GM23338 (cell line): ENCODE measurements at regions not wholly inside any gene's neighbourhood (a gene's known extent, or its start where the extent isn't known, plus 50 kb on each side); places are given as distances from the start of the nearest gene placed in this dataset.

ENCODE experiments used
- ATAC-seq: fragments of 200-7000 bp; cut with Tn5 transposase; 3 replicates; pipeline ENCODE4 v1.9.1; 2020
- DNase-seq: peaks from one replicate; pipeline ENCODE4 v3.0.0-alpha.2; 2015; ENCODE audit warnings: low spot score
- H2AFZ ChIP-seq: fragments of 200-600 bp; sonication (generic); 2 replicates; pipeline ENCODE4 v1.8.0; 2016; ENCODE audit warnings: antibody characterized with exemption, mild to moderate bottlenecking, moderate library complexity
- H3F3A ChIP-seq: fragments of 200-600 bp; sonication (generic); replicated peaks from 2 replicates; pipeline ENCODE4 v1.8.0; 2017; ENCODE audit warnings: antibody characterized with exemption, mixed run types, low read depth
- H3K27ac ChIP-seq: fragments of 200-600 bp; sonication (generic); 2 replicates; pipeline ENCODE4 v1.6.1; 2016; ENCODE audit warnings: low read depth
- H3K27me3 ChIP-seq: fragments of 200-600 bp; sonication (generic); 2 replicates; pipeline ENCODE4 v1.8.0; 2016; ENCODE audit warnings: mild to moderate bottlenecking, mixed run types, moderate library complexity; ENCODE audit not compliant: insufficient read depth
- H3K36me3 ChIP-seq: fragments of 200-600 bp; sonication (generic); 2 replicates; pipeline ENCODE4 v1.8.0; 2016; ENCODE audit warnings: mild to moderate bottlenecking; ENCODE audit not compliant: insufficient read depth
- H3K4me1 ChIP-seq: fragments of 200-600 bp; sonication (generic); 2 replicates; pipeline ENCODE4 v1.8.0; 2016; ENCODE audit warnings: mild to moderate bottlenecking, moderate library complexity; ENCODE audit not compliant: insufficient read depth
- H3K4me2 ChIP-seq: fragments of 200-600 bp; sonication (generic); 2 replicates; pipeline ENCODE4 v1.7.1; 2017; ENCODE audit warnings: mixed run types
- H3K4me3 ChIP-seq: fragments of 200-600 bp; sonication (generic); 2 replicates; pipeline ENCODE4 v1.6.1; 2016; ENCODE audit warnings: mixed run types
- H3K79me2 ChIP-seq: fragments of 200-600 bp; sonication (generic); replicated peaks from 2 replicates; pipeline ENCODE4 v1.8.0; 2017; ENCODE audit warnings: mild to moderate bottlenecking; ENCODE audit not compliant: insufficient read depth
- H3K9me2 ChIP-seq: fragments of 200-600 bp; sonication (generic); 2 replicates; pipeline ENCODE4 v1.8.0; 2017; ENCODE audit not compliant: insufficient read depth
- H4K20me1 ChIP-seq: fragments of 200-600 bp; sonication (generic); replicated peaks from 2 replicates; pipeline ENCODE4 v1.8.0; 2017; ENCODE audit warnings: mild to moderate bottlenecking; ENCODE audit not compliant: insufficient read depth
- H3K27ac Mint-ChIP-seq: 2 replicates; pipeline ENCODE4 v1.8.0; 2020; ENCODE audit warnings: inconsistent platforms, mild to moderate bottlenecking, moderate library complexity, mixed read lengths
- H3K27me3 Mint-ChIP-seq: 3 replicates; pipeline ENCODE4 v1.8.0; 2022; ENCODE audit warnings: low read depth, mild to moderate bottlenecking, moderate library complexity, mixed read lengths, inconsistent platforms; ENCODE audit not compliant: insufficient read depth, poor library complexity
- H3K36me3 Mint-ChIP-seq: 3 replicates; pipeline ENCODE4 v1.8.0; 2021; ENCODE audit warnings: low read depth, mild to moderate bottlenecking, inconsistent platforms, moderate library complexity, mixed read lengths
- H3K4me1 Mint-ChIP-seq: 3 replicates; pipeline ENCODE4 v1.8.0; 2020; ENCODE audit warnings: mild to moderate bottlenecking, inconsistent platforms, mixed read lengths
- H3K4me3 Mint-ChIP-seq: 3 replicates; pipeline ENCODE4 v1.8.0; 2021; ENCODE audit warnings: moderate library complexity, mild to moderate bottlenecking, inconsistent platforms, mixed read lengths
- H3K9me3 Mint-ChIP-seq: 3 replicates; pipeline ENCODE4 v1.8.0; 2020; ENCODE audit warnings: moderate library complexity, mild to moderate bottlenecking, inconsistent platforms, mixed read lengths
- CREB1 ChIP-seq: fragments of 250-450 bp; sonication (Bioruptor Pico); IDR thresholded peaks from 2 replicates; pipeline ENCODE4 v1.5.0; 2020; ENCODE audit warnings: low read depth, mild to moderate bottlenecking, moderate library complexity
- EZH2 ChIP-seq: fragments of 200-600 bp; sonication (generic); IDR thresholded peaks from one replicate; pipeline ENCODE4 v1.8.0; 2017; ENCODE audit warnings: antibody characterized with exemption, mild to moderate bottlenecking, low read depth; ENCODE audit not compliant: unreplicated experiment
- EZH2phosphoT487 ChIP-seq: fragments of 200-600 bp; sonication (generic); IDR thresholded peaks from one replicate; pipeline ENCODE4 v1.8.1; 2018; ENCODE audit warnings: antibody characterized with exemption; ENCODE audit not compliant: unreplicated experiment
- JUNB ChIP-seq: IDR thresholded peaks from one replicate; pipeline ENCODE4 v1.6.1; 2016; ENCODE audit warnings: antibody characterized with exemption; ENCODE audit not compliant: unreplicated experiment
- NANOG ChIP-seq: IDR thresholded peaks from 2 replicates; pipeline ENCODE4 v1.6.1; 2016; ENCODE audit warnings: antibody characterized with exemption, borderline replicate concordance
- POLR2AphosphoS5 ChIP-seq: IDR thresholded peaks from 2 replicates; pipeline ENCODE4 v1.6.1; 2016; ENCODE audit warnings: antibody characterized with exemption, low read depth
- STAT1 ChIP-seq: IDR thresholded peaks from one replicate; pipeline ENCODE4 v1.6.1; 2016; ENCODE audit warnings: antibody characterized with exemption; ENCODE audit not compliant: unreplicated experiment
- ZNF114 ChIP-seq: fragments of 250-450 bp; sonication (Bioruptor Pico); IDR thresholded peaks from 2 replicates; pipeline ENCODE4 v1.5.0; 2020; ENCODE audit warnings: mild to moderate bottlenecking, moderate library complexity
- ZNF331 ChIP-seq: fragments of 250-450 bp; sonication (Bioruptor Pico); IDR thresholded peaks from 2 replicates; pipeline ENCODE4 v1.5.0; 2020; ENCODE audit warnings: low read depth, mild to moderate bottlenecking, moderate library complexity
- TF ChIP-seq, protein P1 (sequence below): IDR thresholded peaks from one replicate; pipeline ENCODE4 v1.6.1; 2018; ENCODE audit warnings: antibody characterized with exemption; ENCODE audit not compliant: unreplicated experiment
- TF ChIP-seq, protein P2 (sequence below): fragments of 250-450 bp; sonication (Bioruptor Pico); IDR thresholded peaks from 2 replicates; pipeline ENCODE4 v1.5.0; 2020; ENCODE audit warnings: mild to moderate bottlenecking, moderate library complexity
- TF ChIP-seq, protein P3 (sequence below), 2 experiments: fragments of 200-600 bp in 1 of 2; sonication (generic) in 1 of 2; conservative IDR thresholded peaks; 2 replicates each; pipeline versions ENCODE4 v1.5.1 to v1.6.1; 2016 to 2017; ENCODE audit warnings: antibody characterized with exemption in 2 of 2, low read depth in 2 of 2, mild to moderate bottlenecking in 2 of 2, moderate library complexity in 1 of 2
- TF ChIP-seq, protein P4 (sequence below): IDR thresholded peaks from 2 replicates; pipeline ENCODE4 v1.6.1; 2016; ENCODE audit warnings: antibody characterized with exemption

DNA sequence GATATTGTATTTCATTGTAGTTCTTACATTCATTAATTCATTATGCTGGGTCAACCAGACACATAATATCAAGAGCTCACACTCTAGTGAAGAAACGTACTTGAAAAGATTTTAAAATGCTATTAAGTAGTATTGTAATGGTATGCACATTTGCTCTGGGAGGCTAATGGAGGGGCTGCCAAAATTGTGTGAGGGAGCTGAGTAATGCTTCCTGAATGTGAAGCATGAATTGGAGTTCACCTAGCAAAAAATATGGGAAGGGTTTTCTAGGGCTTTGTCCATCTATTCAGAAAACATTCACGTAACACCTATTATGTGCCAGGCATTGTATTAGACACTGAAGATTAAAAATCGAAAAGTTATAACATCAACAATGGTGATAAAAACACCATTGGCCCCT is 403.8 kb upstream of the PDE3A start:
- Histone ChIP-seq H2AFZ (no peak overlapping the region), H3K79me2 (no peaks in the 10 kb centered on the region), H3K27me3 (no peaks in the 10 kb centered on the region), H3K27ac (no peak overlapping the region), H3K4me2 (no peak overlapping the region), H3K9me2 (no peaks in the 10 kb centered on the region), H4K20me1 (no peaks in the 10 kb centered on the region), H3K4me3 (no peak overlapping the region), H3F3A (no peaks in the 10 kb centered on the region), H3K4me1 (0 out of 2 replicates have a peak, but pooled peaks cover 10% of the 10 kb centered on the region), H3K36me3 (no peaks in the 10 kb centered on the region)
- Mint-ChIP-seq H3K36me3 (no peaks in the 10 kb centered on the region), H3K4me1 (peaks cover 7% of the 10 kb centered on the region; the same call in 1 of the 3 replicates), H3K27me3 (no peaks in the 10 kb centered on the region), H3K4me3 (no peak overlapping the region), H3K27ac (no peak overlapping the region), H3K9me3 (no peaks in the 10 kb centered on the region)
- TF ChIP-seq, protein P1, sequence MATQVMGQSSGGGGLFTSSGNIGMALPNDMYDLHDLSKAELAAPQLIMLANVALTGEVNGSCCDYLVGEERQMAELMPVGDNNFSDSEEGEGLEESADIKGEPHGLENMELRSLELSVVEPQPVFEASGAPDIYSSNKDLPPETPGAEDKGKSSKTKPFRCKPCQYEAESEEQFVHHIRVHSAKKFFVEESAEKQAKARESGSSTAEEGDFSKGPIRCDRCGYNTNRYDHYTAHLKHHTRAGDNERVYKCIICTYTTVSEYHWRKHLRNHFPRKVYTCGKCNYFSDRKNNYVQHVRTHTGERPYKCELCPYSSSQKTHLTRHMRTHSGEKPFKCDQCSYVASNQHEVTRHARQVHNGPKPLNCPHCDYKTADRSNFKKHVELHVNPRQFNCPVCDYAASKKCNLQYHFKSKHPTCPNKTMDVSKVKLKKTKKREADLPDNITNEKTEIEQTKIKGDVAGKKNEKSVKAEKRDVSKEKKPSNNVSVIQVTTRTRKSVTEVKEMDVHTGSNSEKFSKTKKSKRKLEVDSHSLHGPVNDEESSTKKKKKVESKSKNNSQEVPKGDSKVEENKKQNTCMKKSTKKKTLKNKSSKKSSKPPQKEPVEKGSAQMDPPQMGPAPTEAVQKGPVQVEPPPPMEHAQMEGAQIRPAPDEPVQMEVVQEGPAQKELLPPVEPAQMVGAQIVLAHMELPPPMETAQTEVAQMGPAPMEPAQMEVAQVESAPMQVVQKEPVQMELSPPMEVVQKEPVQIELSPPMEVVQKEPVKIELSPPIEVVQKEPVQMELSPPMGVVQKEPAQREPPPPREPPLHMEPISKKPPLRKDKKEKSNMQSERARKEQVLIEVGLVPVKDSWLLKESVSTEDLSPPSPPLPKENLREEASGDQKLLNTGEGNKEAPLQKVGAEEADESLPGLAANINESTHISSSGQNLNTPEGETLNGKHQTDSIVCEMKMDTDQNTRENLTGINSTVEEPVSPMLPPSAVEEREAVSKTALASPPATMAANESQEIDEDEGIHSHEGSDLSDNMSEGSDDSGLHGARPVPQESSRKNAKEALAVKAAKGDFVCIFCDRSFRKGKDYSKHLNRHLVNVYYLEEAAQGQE, result no peak
- no peak for TF ChIP-seq POLR2AphosphoS5
- no peak for TF ChIP-seq ZNF331 (CRISPR knock-in tag)
- TF ChIP-seq, protein P2, sequence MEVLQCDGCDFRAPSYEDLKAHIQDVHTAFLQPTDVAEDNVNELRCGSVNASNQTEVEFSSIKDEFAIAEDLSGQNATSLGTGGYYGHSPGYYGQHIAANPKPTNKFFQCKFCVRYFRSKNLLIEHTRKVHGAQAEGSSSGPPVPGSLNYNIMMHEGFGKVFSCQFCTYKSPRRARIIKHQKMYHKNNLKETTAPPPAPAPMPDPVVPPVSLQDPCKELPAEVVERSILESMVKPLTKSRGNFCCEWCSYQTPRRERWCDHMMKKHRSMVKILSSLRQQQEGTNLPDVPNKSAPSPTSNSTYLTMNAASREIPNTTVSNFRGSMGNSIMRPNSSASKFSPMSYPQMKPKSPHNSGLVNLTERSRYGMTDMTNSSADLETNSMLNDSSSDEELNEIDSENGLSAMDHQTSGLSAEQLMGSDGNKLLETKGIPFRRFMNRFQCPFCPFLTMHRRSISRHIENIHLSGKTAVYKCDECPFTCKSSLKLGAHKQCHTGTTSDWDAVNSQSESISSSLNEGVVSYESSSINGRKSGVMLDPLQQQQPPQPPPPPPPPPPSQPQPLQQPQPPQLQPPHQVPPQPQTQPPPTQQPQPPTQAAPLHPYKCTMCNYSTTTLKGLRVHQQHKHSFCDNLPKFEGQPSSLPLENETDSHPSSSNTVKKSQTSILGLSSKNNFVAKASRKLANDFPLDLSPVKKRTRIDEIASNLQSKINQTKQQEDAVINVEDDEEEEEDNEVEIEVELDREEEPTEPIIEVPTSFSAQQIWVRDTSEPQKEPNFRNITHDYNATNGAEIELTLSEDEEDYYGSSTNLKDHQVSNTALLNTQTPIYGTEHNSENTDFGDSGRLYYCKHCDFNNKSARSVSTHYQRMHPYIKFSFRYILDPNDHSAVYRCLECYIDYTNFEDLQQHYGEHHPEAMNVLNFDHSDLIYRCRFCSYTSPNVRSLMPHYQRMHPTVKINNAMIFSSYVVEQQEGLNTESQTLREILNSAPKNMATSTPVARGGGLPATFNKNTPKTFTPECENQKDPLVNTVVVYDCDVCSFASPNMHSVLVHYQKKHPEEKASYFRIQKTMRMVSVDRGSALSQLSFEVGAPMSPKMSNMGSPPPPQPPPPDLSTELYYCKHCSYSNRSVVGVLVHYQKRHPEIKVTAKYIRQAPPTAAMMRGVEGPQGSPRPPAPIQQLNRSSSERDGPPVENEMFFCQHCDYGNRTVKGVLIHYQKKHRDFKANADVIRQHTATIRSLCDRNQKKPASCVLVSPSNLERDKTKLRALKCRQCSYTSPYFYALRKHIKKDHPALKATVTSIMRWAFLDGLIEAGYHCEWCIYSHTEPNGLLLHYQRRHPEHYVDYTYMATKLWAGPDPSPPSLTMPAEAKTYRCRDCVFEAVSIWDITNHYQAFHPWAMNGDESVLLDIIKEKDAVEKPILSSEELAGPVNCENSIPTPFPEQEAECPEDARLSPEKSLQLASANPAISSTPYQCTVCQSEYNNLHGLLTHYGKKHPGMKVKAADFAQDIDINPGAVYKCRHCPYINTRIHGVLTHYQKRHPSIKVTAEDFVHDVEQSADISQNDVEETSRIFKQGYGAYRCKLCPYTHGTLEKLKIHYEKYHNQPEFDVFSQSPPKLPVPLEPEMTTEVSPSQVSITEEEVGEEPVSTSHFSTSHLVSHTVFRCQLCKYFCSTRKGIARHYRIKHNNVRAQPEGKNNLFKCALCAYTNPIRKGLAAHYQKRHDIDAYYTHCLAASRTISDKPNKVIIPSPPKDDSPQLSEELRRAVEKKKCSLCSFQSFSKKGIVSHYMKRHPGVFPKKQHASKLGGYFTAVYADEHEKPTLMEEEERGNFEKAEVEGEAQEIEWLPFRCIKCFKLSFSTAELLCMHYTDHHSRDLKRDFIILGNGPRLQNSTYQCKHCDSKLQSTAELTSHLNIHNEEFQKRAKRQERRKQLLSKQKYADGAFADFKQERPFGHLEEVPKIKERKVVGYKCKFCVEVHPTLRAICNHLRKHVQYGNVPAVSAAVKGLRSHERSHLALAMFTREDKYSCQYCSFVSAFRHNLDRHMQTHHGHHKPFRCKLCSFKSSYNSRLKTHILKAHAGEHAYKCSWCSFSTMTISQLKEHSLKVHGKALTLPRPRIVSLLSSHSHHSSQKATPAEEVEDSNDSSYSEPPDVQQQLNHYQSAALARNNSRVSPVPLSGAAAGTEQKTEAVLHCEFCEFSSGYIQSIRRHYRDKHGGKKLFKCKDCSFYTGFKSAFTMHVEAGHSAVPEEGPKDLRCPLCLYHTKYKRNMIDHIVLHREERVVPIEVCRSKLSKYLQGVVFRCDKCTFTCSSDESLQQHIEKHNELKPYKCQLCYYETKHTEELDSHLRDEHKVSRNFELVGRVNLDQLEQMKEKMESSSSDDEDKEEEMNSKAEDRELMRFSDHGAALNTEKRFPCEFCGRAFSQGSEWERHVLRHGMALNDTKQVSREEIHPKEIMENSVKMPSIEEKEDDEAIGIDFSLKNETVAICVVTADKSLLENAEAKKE (CRISPR knock-in tag), result no peak
- TF ChIP-seq ZNF114 (CRISPR knock-in tag), result no peak
- TF ChIP-seq EZH2, result no peak
- TF ChIP-seq JUNB, result no peak
- TF ChIP-seq, protein P3, sequence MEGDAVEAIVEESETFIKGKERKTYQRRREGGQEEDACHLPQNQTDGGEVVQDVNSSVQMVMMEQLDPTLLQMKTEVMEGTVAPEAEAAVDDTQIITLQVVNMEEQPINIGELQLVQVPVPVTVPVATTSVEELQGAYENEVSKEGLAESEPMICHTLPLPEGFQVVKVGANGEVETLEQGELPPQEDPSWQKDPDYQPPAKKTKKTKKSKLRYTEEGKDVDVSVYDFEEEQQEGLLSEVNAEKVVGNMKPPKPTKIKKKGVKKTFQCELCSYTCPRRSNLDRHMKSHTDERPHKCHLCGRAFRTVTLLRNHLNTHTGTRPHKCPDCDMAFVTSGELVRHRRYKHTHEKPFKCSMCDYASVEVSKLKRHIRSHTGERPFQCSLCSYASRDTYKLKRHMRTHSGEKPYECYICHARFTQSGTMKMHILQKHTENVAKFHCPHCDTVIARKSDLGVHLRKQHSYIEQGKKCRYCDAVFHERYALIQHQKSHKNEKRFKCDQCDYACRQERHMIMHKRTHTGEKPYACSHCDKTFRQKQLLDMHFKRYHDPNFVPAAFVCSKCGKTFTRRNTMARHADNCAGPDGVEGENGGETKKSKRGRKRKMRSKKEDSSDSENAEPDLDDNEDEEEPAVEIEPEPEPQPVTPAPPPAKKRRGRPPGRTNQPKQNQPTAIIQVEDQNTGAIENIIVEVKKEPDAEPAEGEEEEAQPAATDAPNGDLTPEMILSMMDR (conservative IDR thresholded peaks at IDR 0.05; ENCODE audit: low read depth in 2 of 2), result no peak
- TF ChIP-seq, protein P4, sequence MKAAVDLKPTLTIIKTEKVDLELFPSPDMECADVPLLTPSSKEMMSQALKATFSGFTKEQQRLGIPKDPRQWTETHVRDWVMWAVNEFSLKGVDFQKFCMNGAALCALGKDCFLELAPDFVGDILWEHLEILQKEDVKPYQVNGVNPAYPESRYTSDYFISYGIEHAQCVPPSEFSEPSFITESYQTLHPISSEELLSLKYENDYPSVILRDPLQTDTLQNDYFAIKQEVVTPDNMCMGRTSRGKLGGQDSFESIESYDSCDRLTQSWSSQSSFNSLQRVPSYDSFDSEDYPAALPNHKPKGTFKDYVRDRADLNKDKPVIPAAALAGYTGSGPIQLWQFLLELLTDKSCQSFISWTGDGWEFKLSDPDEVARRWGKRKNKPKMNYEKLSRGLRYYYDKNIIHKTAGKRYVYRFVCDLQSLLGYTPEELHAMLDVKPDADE, result no peak
- no peak for TF ChIP-seq NANOG
- no peak for TF ChIP-seq EZH2phosphoT487
- TF ChIP-seq CREB1 (CRISPR knock-in tag), result no peak
- TF ChIP-seq STAT1, result no peak
- DNase-seq (no peak), ATAC-seq (no peak)
